BJ (cell line): ENCODE measurements at regions not wholly inside any gene's neighbourhood (a gene's known extent, or its start where the extent isn't known, plus 50 kb on each side); places are given as distances from the start of the nearest gene placed in this dataset.

ENCODE experiments used
- CTCF ChIA-PET: fragments of 350-600 bp; formaldehyde crosslinking; extraction: SDS; loops from one replicate; lab custom pipeline; 2021; ENCODE audit warnings: antibody characterized with exemption, inconsistent platforms; lab: Yijun Ruan, JAX
- POLR2A ChIA-PET: fragments of 300-600 bp; sonication (Branson Sonifier 250); formaldehyde crosslinking; extraction: SDS; loops from one replicate; lab custom pipeline; 2021; ENCODE audit warnings: antibody characterized with exemption; lab: Charles Lee
- DNase-seq: peaks from one replicate; pipeline ENCODE4 v3.0.0-alpha.2; 2011; ENCODE audit warnings: low read depth
- H3K27me3 ChIP-seq: 2 replicates; pipeline ENCODE4 v1.6.0; 2011; ENCODE audit warnings: low read length; ENCODE audit not compliant: control insufficient read depth, insufficient read depth
- H3K36me3 ChIP-seq: 2 replicates; pipeline ENCODE4 v1.5.1; 2011; ENCODE audit warnings: low read length; ENCODE audit not compliant: control insufficient read depth, insufficient read depth
- H3K4me3 ChIP-seq: 2 replicates; pipeline ENCODE4 v1.5.1; 2011; ENCODE audit warnings: low read depth, mild to moderate bottlenecking, control low read depth, low read length
- TF ChIP-seq, protein P1 (sequence below): IDR thresholded peaks from 2 replicates; pipeline ENCODE4 v1.5.1; 2011; ENCODE audit warnings: low read depth, mild to moderate bottlenecking, control low read depth, inconsistent platforms, low read length, moderate library complexity; ENCODE audit not compliant: insufficient read depth

DNA sequence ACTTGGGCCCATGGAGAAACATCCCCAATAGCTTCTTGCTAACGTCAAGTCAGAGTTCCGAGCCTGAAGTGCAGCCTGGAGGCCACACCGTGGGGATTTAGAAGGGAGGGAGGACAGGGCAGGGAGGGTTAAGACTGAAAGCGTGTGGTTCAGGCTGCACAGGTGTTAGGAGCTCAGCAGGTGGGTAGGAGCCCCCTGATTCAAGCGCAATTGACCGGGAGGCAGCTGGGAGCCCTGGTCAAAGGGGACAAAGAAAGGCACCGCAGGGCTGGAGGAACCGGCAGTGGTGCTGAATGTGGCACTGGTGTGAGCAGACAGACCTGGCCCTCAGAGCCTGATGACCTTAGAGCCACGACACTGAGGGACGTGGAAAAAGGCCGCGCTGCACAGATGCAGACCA lies 149.6 kb downstream of the TMEM18 start:
- H3K4me3 ChIP-seq: no peak overlapping the region
- ChIA-PET POLR2A (no interaction called here), CTCF (no interaction called here)
- no peaks in the 10 kb centered on the region for H3K36me3 ChIP-seq
- no peaks in the 10 kb centered on the region for H3K27me3 ChIP-seq
- TF ChIP-seq, protein P1, sequence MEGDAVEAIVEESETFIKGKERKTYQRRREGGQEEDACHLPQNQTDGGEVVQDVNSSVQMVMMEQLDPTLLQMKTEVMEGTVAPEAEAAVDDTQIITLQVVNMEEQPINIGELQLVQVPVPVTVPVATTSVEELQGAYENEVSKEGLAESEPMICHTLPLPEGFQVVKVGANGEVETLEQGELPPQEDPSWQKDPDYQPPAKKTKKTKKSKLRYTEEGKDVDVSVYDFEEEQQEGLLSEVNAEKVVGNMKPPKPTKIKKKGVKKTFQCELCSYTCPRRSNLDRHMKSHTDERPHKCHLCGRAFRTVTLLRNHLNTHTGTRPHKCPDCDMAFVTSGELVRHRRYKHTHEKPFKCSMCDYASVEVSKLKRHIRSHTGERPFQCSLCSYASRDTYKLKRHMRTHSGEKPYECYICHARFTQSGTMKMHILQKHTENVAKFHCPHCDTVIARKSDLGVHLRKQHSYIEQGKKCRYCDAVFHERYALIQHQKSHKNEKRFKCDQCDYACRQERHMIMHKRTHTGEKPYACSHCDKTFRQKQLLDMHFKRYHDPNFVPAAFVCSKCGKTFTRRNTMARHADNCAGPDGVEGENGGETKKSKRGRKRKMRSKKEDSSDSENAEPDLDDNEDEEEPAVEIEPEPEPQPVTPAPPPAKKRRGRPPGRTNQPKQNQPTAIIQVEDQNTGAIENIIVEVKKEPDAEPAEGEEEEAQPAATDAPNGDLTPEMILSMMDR: no peak
- no peak for DNase-seq

DNA sequence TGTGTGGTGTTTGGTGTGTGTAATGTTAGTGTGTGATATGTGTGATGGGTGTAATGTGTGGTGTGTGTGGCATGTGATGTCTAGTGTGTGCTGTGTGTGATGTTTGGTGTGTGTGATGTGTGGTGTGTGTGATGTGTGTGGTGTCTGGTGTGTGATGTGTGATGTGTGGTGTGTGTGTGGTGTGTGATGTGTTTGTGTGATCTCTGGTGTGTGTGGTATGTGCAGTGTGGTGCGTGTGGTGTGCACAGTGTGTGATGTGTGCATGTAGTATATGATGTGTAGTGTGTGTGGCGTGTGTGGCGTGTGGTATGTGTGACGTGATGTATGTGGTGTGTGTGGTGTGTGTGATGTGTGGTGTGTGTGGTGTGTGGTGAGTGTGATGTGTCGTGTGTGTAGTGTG lies 150.3 kb downstream of the TMEM18 start:
- ChIA-PET POLR2A (no interaction called here), CTCF (no interaction called here)
- TF ChIP-seq, protein P1: no peak
- DNase-seq: no peak
- Histone ChIP-seq H3K4me3 (no peak overlapping the region), H3K27me3 (no peaks in the 10 kb centered on the region), H3K36me3 (no peaks in the 10 kb centered on the region)

GRCh38 chr2:525611-526010 lies 151.6 kb downstream of the TMEM18 start:
- no peaks in the 10 kb centered on the region for H3K27me3 ChIP-seq
- ChIA-PET POLR2A (no interaction called here), CTCF (no interaction called here)
- no peak overlapping the region for H3K4me3 ChIP-seq
- TF ChIP-seq, protein P1: no peak
- DNase-seq: no peak
- no peaks in the 10 kb centered on the region for H3K36me3 ChIP-seq

DNA sequence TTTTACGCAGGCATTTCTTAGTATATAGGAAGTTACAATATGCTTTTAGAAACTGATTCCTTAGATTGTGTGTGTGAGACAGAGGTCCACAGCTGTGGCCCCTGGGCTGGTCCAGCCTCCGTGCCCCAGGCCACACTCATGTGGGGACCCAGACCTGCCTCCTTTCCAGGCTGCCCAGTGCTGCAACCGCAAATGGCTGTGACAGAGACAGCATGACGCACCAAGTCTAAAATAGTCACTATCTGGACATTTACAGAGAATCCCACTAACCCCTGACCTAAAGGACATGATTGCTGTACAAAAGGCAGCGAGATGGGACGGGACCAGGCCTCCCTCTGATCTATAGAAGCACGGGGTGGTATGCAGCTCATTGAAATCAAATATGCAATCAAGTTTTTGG lies 152.2 kb downstream of the TMEM18 start:
- CTCF ChIA-PET: no interaction called here
- TF ChIP-seq, protein P1: no peak
- no peaks in the 10 kb centered on the region for H3K27me3 ChIP-seq
- DNase-seq: no peak
- H3K36me3 ChIP-seq: no peaks in the 10 kb centered on the region
- H3K4me3 ChIP-seq: no peak overlapping the region
- POLR2A ChIA-PET: no interaction called here

GRCh38 chr2:524442-524841 lies 152.8 kb downstream of the TMEM18 start:
- no peak for DNase-seq
- TF ChIP-seq, protein P1: no peak
- Histone ChIP-seq H3K4me3 (no peak overlapping the region), H3K27me3 (no peaks in the 10 kb centered on the region), H3K36me3 (no peaks in the 10 kb centered on the region)
- ChIA-PET POLR2A (no interaction called here), CTCF (interaction anchor here (0.6 kb wide), 1 partner anchor 250 kb away, joined by 3 read pairs; no protein-coding TSS in a partner anchor)
